DND-41 (cell line): ENCODE measurements at regions not wholly inside any gene's neighbourhood (a gene's known extent, or its start where the extent isn't known, plus 50 kb on each side); places are given as distances from the start of the nearest gene placed in this dataset.

Experiments
- EZH2 ChIP-seq: IDR thresholded peaks from 3 replicates; pipeline ENCODE4 v1.6.1; 2012; ENCODE audit warnings: borderline replicate concordance, low read depth, mild to moderate bottlenecking, moderate library complexity, low read length, inconsistent platforms; ENCODE audit not compliant: severe bottlenecking
- TF ChIP-seq, protein P1 (sequence below): IDR thresholded peaks from 2 replicates; pipeline ENCODE4 v1.5.1; 2012; ENCODE audit warnings: borderline replicate concordance, low read length, moderate library complexity, mild to moderate bottlenecking; ENCODE audit not compliant: poor library complexity, severe bottlenecking; ENCODE audit errors: extremely low read depth

GRCh38 chr7:106797937-106798336, 67.1 kb upstream of the PIK3CG start:
- TF ChIP-seq, protein P1, sequence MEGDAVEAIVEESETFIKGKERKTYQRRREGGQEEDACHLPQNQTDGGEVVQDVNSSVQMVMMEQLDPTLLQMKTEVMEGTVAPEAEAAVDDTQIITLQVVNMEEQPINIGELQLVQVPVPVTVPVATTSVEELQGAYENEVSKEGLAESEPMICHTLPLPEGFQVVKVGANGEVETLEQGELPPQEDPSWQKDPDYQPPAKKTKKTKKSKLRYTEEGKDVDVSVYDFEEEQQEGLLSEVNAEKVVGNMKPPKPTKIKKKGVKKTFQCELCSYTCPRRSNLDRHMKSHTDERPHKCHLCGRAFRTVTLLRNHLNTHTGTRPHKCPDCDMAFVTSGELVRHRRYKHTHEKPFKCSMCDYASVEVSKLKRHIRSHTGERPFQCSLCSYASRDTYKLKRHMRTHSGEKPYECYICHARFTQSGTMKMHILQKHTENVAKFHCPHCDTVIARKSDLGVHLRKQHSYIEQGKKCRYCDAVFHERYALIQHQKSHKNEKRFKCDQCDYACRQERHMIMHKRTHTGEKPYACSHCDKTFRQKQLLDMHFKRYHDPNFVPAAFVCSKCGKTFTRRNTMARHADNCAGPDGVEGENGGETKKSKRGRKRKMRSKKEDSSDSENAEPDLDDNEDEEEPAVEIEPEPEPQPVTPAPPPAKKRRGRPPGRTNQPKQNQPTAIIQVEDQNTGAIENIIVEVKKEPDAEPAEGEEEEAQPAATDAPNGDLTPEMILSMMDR: no peak
- TF ChIP-seq EZH2: no peak
